SK-N-SH (cell line): ENCODE measurements at regions not wholly inside any gene's neighbourhood (a gene's known extent, or its start where the extent isn't known, plus 50 kb on each side); places are given as distances from the start of the nearest gene placed in this dataset.

Experiments
- CTCF ChIA-PET: fragments of 300-600, 350-600 bp; formaldehyde crosslinking; extraction: SDS; loops from one replicate; lab custom pipeline; 2021; lab: Yijun Ruan, JAX
- POLR2A ChIA-PET: fragments of 350-600 bp; sonication (Branson Sonifier 250); formaldehyde crosslinking; extraction: SDS; loops from one replicate; lab custom pipeline; 2020; ENCODE audit warnings: antibody characterized with exemption, inconsistent platforms; lab: Yijun Ruan, JAX
- DNase-seq: peaks from one replicate; pipeline ENCODE4 v3.0.0; 2012
- H2AFZ ChIP-seq: fragments of 200-600 bp; sonication (generic); 2 replicates; pipeline ENCODE4 v1.8.1; 2016; ENCODE audit warnings: antibody characterized with exemption, mild to moderate bottlenecking, low read depth
- H3F3A ChIP-seq: fragments of 200-600 bp; sonication (generic); replicated peaks from 2 replicates; pipeline ENCODE3; 2016; ENCODE audit warnings: antibody characterized with exemption, mild to moderate bottlenecking; ENCODE audit not compliant: insufficient read depth
- H3K27ac ChIP-seq, 2 experiments: fragments of 200-500 bp in 1 of 2; fragments of 200-600 bp in 1 of 2; sonication (Bioruptor generic) in 1 of 2; sonication (generic), shearing (Covaris generic) in 1 of 2; 2 replicates each; pipeline versions ENCODE4 v1.5.1 to v1.6.1; 2014 to 2016; ENCODE audit warnings: low read depth in 2 of 2, inconsistent platforms in 1 of 2, low read length in 1 of 2, mild to moderate bottlenecking in 1 of 2, mixed read lengths in 1 of 2
- H3K27me3 ChIP-seq: fragments of 200-600 bp; sonication (generic), shearing (Covaris generic); 2 replicates; pipeline ENCODE4 v1.6.1; 2016; ENCODE audit warnings: mixed run types; ENCODE audit not compliant: insufficient read depth
- H3K36me3 ChIP-seq, 2 experiments: fragments of 200-500 bp in 1 of 2; fragments of 200-600 bp in 1 of 2; sonication (Bioruptor generic) in 1 of 2; sonication (generic) in 1 of 2; replicated peaks in 1 of 2; 2 replicates each; pipeline versions ENCODE3 to v1.5.1; 2014 to 2016; ENCODE audit warnings: low read length in 1 of 2, mild to moderate bottlenecking in 1 of 2; ENCODE audit not compliant: insufficient read depth in 2 of 2, control insufficient read depth in 1 of 2
- H3K4me1 ChIP-seq, 2 experiments: fragments of 200-500 bp in 1 of 2; fragments of 200-600 bp in 1 of 2; sonication (Bioruptor generic) in 1 of 2; sonication (generic), shearing (Covaris generic) in 1 of 2; 2 replicates each; pipeline versions ENCODE4 v1.5.1 to v1.6.1; 2014 to 2016; ENCODE audit warnings: low read depth in 1 of 2, low read length in 1 of 2, mixed run types in 1 of 2; ENCODE audit not compliant: insufficient read depth in 2 of 2, control insufficient read depth in 1 of 2
- H3K4me2 ChIP-seq: fragments of 200-600 bp; sonication (generic), shearing (Covaris generic); 2 replicates; pipeline ENCODE4 v1.6.1; 2017; ENCODE audit warnings: mixed run types
- H3K4me3 ChIP-seq, 2 experiments: fragments of 200-500 bp in 1 of 2; fragments of 200-600 bp in 1 of 2; sonication (Bioruptor generic) in 1 of 2; sonication (generic), shearing (Covaris generic) in 1 of 2; 2 replicates each; pipeline versions ENCODE4 v1.5.1 to v1.8.1; 2014 to 2016; ENCODE audit warnings: low read depth in 2 of 2, inconsistent platforms in 1 of 2, low read length in 1 of 2, mild to moderate bottlenecking in 1 of 2, mixed read lengths in 1 of 2, moderate library complexity in 1 of 2
- H3K79me2 ChIP-seq: fragments of 200-600 bp; sonication (generic); 2 replicates; pipeline ENCODE4 v1.8.1; 2017; ENCODE audit warnings: mild to moderate bottlenecking; ENCODE audit not compliant: insufficient read depth
- H3K9ac ChIP-seq: fragments of 200-600 bp; sonication (generic); 2 replicates; pipeline ENCODE4 v1.6.1; 2017; ENCODE audit warnings: mixed run types
- H3K9me2 ChIP-seq: fragments of 200-600 bp; sonication (generic); 2 replicates; pipeline ENCODE4 v1.6.1; 2017; ENCODE audit warnings: mixed run types
- H3K9me3 ChIP-seq: fragments of 200-600 bp; sonication (generic); 2 replicates; pipeline ENCODE4 v1.6.1; 2017; ENCODE audit warnings: mixed run types, mild to moderate bottlenecking, moderate library complexity
- H4K20me1 ChIP-seq: fragments of 200-600 bp; sonication (generic); 2 replicates; pipeline ENCODE4 v1.6.1; 2017; ENCODE audit warnings: mild to moderate bottlenecking, mixed run types; ENCODE audit not compliant: insufficient read depth
- FOXJ3 ChIP-seq: sonication (generic); formaldehyde crosslinking; IDR thresholded peaks from 2 replicates; pipeline ENCODE4 v1.5.1; 2020; ENCODE audit warnings: mild to moderate bottlenecking, missing genetic modification reagents
- FOXM1 ChIP-seq: IDR thresholded peaks from 2 replicates; pipeline ENCODE4 v1.4.0; 2012; ENCODE audit warnings: low read depth, mild to moderate bottlenecking
- GABPA ChIP-seq: IDR thresholded peaks from 2 replicates; pipeline ENCODE4 v1.4.0; 2012; ENCODE audit warnings: low read depth, mild to moderate bottlenecking
- JUND ChIP-seq: IDR thresholded peaks from 2 replicates; pipeline ENCODE4 v1.4.0; 2012
- NRF1 ChIP-seq: IDR thresholded peaks from 2 replicates; pipeline ENCODE4 v1.6.1; 2012; ENCODE audit warnings: low read depth, mild to moderate bottlenecking, low read length
- POLR2AphosphoS5 ChIP-seq: IDR thresholded peaks from 2 replicates; pipeline ENCODE4 v1.6.1; 2012; ENCODE audit warnings: low read depth, low read length
- RCOR1 ChIP-seq: fragments of 150-350 bp; IDR thresholded peaks from 2 replicates; pipeline ENCODE4 v1.6.1; 2017; ENCODE audit warnings: antibody characterized with exemption, low read length
- RXRA ChIP-seq: IDR thresholded peaks from 2 replicates; pipeline ENCODE4 v1.4.0; 2012; ENCODE audit warnings: low read depth, mild to moderate bottlenecking, borderline replicate concordance
- TAF1 ChIP-seq: IDR thresholded peaks from 2 replicates; pipeline ENCODE4 v1.6.1; 2012; ENCODE audit warnings: low read depth, mild to moderate bottlenecking, low read length, moderate library complexity, borderline replicate concordance
- TEAD4 ChIP-seq: IDR thresholded peaks from 2 replicates; pipeline ENCODE4 v1.4.0; 2012; ENCODE audit warnings: mild to moderate bottlenecking, borderline replicate concordance; ENCODE audit not compliant: insufficient read depth
- WGBS: methylation state at CpG from one replicate; pipeline ENCODE4 v1.1.6; 2017; ENCODE audit warnings: low lambda C conversion rate; 5-methylcytosine and 5-hydroxymethylcytosine counted together
- TF ChIP-seq, protein P1 (sequence below): IDR thresholded peaks from 2 replicates; pipeline ENCODE4; 2012
- TF ChIP-seq, protein P2 (sequence below): IDR thresholded peaks from 2 replicates; pipeline ENCODE4 v1.4.0; 2012; ENCODE audit warnings: low read depth, borderline replicate concordance
- TF ChIP-seq, protein P3 (sequence below): fragments of 150-350 bp; IDR thresholded peaks from 2 replicates; pipeline ENCODE4 v1.6.1; 2016; ENCODE audit warnings: mild to moderate bottlenecking, low read depth, low read length
- TF ChIP-seq, protein P4 (sequence below): fragments of 150-350 bp; IDR thresholded peaks from 2 replicates; pipeline ENCODE4 v1.6.1; 2017; ENCODE audit warnings: antibody characterized with exemption, low read length, low read depth, borderline replicate concordance

DNA sequence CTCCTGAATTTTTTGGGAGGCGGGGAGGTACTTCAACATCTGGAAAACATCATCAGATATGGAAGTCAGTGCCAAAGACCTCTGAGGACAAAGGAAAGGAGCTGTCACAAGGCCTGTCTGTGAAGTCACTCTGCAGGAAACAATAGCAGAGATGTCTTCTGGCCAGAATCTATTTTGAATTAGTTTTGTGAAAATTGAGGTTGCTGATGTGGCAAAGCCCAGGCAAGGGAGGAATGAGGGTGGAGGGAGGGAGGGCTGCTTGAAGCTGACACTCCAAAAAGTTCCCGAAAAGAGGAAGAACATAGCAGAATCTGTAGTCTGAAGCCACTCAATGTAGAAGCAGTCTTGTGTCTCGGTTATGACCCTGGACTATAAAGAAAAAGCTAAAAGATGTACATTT, 151.1 kb upstream of the LHCGR start:
- Histone ChIP-seq H3K4me3 (no peak overlapping the region), H3K36me3 (no peaks in the 10 kb centered on the region), H2AFZ (no peak overlapping the region), H3F3A (no peaks in the 10 kb centered on the region), H3K4me1 (peaks cover 0 to 7% of the 10 kb centered on the region in 2 experiments; a peak in 1 of 4 replicates), H3K79me2 (no peaks in the 10 kb centered on the region), H3K9me3 (no peaks in the 10 kb centered on the region), H3K27me3 (no peaks in the 10 kb centered on the region), H3K27ac (no peak overlapping the region), H3K9me2 (no peaks in the 10 kb centered on the region), H3K9ac (no peak overlapping the region), H4K20me1 (no peaks in the 10 kb centered on the region), H3K4me2 (no peak overlapping the region)
- DNase-seq: peak; percentile 27
- CTCF ChIA-PET: interaction anchor here (1.5 kb wide), 1 partner anchor 40 kb away, joined by 5 read pairs; no protein-coding TSS in a partner anchor
- WGBS: 16% methylated on average over 3 of the region's 3 CpGs
- POLR2A ChIA-PET: no interaction called here
- TF ChIP-seq TEAD4 (no peak), GABPA (no peak), POLR2AphosphoS5 (no peak), FOXJ3 (no peak), TAF1 (no peak), JUND (no peak), NRF1 (no peak)
- TF ChIP-seq, protein P1, sequence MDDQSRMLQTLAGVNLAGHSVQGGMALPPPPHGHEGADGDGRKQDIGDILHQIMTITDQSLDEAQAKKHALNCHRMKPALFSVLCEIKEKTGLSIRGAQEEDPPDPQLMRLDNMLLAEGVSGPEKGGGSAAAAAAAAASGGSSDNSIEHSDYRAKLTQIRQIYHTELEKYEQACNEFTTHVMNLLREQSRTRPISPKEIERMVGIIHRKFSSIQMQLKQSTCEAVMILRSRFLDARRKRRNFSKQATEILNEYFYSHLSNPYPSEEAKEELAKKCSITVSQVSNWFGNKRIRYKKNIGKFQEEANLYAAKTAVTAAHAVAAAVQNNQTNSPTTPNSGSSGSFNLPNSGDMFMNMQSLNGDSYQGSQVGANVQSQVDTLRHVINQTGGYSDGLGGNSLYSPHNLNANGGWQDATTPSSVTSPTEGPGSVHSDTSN: no peak
- TF ChIP-seq, protein P2, sequence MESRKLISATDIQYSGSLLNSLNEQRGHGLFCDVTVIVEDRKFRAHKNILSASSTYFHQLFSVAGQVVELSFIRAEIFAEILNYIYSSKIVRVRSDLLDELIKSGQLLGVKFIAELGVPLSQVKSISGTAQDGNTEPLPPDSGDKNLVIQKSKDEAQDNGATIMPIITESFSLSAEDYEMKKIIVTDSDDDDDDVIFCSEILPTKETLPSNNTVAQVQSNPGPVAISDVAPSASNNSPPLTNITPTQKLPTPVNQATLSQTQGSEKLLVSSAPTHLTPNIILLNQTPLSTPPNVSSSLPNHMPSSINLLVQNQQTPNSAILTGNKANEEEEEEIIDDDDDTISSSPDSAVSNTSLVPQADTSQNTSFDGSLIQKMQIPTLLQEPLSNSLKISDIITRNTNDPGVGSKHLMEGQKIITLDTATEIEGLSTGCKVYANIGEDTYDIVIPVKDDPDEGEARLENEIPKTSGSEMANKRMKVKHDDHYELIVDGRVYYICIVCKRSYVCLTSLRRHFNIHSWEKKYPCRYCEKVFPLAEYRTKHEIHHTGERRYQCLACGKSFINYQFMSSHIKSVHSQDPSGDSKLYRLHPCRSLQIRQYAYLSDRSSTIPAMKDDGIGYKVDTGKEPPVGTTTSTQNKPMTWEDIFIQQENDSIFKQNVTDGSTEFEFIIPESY: no peak
- TF ChIP-seq, protein P3, sequence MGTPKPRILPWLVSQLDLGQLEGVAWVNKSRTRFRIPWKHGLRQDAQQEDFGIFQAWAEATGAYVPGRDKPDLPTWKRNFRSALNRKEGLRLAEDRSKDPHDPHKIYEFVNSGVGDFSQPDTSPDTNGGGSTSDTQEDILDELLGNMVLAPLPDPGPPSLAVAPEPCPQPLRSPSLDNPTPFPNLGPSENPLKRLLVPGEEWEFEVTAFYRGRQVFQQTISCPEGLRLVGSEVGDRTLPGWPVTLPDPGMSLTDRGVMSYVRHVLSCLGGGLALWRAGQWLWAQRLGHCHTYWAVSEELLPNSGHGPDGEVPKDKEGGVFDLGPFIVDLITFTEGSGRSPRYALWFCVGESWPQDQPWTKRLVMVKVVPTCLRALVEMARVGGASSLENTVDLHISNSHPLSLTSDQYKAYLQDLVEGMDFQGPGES: no peak
- TF ChIP-seq, protein P4, sequence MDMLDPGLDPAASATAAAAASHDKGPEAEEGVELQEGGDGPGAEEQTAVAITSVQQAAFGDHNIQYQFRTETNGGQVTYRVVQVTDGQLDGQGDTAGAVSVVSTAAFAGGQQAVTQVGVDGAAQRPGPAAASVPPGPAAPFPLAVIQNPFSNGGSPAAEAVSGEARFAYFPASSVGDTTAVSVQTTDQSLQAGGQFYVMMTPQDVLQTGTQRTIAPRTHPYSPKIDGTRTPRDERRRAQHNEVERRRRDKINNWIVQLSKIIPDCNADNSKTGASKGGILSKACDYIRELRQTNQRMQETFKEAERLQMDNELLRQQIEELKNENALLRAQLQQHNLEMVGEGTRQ: no peak

DNA sequence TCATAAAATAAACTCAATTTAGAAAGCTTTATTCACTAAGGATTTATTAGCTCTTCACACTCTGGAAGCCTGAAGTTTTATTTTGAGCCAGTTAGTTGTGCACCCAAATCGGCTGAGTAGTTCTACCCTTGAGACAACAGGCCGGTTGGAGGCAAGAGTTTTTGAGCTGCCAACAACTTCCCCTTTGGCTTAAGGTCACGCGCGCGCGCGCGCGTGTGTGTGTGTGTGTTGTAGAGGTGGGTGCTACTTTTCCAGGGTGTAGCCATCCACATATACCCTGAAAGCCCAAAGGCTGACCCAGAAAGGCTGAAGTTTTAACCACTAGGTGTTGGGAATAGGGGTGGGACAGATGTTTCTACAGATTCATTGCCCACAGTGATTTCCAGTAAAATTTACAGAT, 150.2 kb upstream of the LHCGR start:
- no peak for DNase-seq
- Histone ChIP-seq H3K9ac (no peak overlapping the region), H2AFZ (no peak overlapping the region), H3K4me2 (no peak overlapping the region), H3K79me2 (no peaks in the 10 kb centered on the region), H3K27ac (no peak overlapping the region), H3K36me3 (no peaks in the 10 kb centered on the region), H3K4me3 (no peak overlapping the region), H3K9me3 (no peaks in the 10 kb centered on the region), H3F3A (peaks cover 3% of the 10 kb centered on the region), H3K9me2 (no peaks in the 10 kb centered on the region), H3K27me3 (no peaks in the 10 kb centered on the region), H3K4me1 (peaks cover 0 to 12% of the 10 kb centered on the region in 2 experiments; a peak in 2 of 4 replicates), H4K20me1 (no peaks in the 10 kb centered on the region)
- CTCF ChIA-PET: interaction anchor here (1.1 to 1.5 kb wide), 2 partner anchors 11 to 305 kb away, joined by 3 read pairs; no protein-coding TSS in a partner anchor
- WGBS: 93% methylated on average over 10 of the region's 10 CpGs
- POLR2A ChIA-PET: no interaction called here
- TF ChIP-seq RCOR1: no peak
- no peak for TF ChIP-seq FOXM1
- TF ChIP-seq RXRA: no peak
